ENCODE measurements at regions not wholly inside any gene's neighbourhood (a gene's known extent, or its start where the extent isn't known, plus 50 kb on each side); places are given as distances from the start of the nearest gene placed in this dataset.

GRCh38 chr1:227459326-227459841, 104.0 kb upstream of the ZNF678 start:
- no peak for TF ChIP-seq CTCF (IDR thresholded peaks at IDR 0.05; ENCODE audit: low read depth, low read length)
- TF ChIP-seq EZH2phosphoT487 (IDR thresholded peaks at IDR 0.05; ENCODE audit: low read depth): no peak
